ENCODE measurements at regions not wholly inside any gene's neighbourhood (a gene's known extent, or its start where the extent isn't known, plus 50 kb on each side); places are given as distances from the start of the nearest gene placed in this dataset.

DNA sequence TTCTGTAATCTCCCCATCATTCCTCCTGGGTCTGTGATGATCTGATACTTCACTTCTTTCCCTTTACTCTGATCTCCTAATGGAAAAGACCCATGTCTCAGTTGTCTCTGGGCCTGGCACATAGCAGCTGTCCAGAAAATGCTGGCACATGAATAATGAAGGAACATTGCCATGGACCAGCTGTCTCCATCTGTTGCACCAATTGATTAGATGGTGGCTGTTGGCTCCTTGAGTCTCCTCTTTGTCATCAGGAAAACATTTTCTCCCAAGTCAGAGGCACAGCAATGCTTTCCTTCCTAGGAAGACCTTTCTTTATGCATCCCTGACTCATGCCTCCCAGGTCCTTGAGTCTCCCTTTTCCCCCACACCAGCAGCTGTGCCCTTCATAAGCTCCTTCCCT is 286.2 kb upstream of the CXCR4 start:
- Histone ChIP-seq H3K9me3 (ENCODE audit: low read length) (no peaks in the 10 kb centered on the region), H3F3A (ENCODE audit: insufficient read depth, low read length) (no peaks in the 10 kb centered on the region), H3K27me3 (ENCODE audit: insufficient read depth, low read length) (0 out of 2 replicates have a peak, but pooled peaks cover 11% of the 10 kb centered on the region), H3K79me2 (ENCODE audit: insufficient read depth, low read length) (no peaks in the 10 kb centered on the region), H3K36me3 (ENCODE audit: insufficient read depth, low read length) (no peaks in the 10 kb centered on the region), H3K9me2 (ENCODE audit: low read depth, low read length) (no peaks in the 10 kb centered on the region), H4K20me1 (ENCODE audit: insufficient read depth, low read length) (no peaks in the 10 kb centered on the region), H3K27ac (ENCODE audit: low read depth, low read length, poor library complexity, severe bottlenecking) (no peak overlapping the region), H3K4me3 (ENCODE audit: low read depth, low read length, poor library complexity, severe bottlenecking) (no peak overlapping the region), H2AFZ (ENCODE audit: low read length) (no peak overlapping the region), H3K4me2 (ENCODE audit: low read length) (no peak overlapping the region), H3K9ac (ENCODE audit: low read length) (no peak overlapping the region), H3K4me1 (ENCODE audit: insufficient read depth, low read length, severe bottlenecking) (no peaks in the 10 kb centered on the region)
- TF ChIP-seq EZH2 (IDR thresholded peaks at IDR 0.05; ENCODE audit: borderline replicate concordance, low read length): no peak
- TF ChIP-seq, protein P1, sequence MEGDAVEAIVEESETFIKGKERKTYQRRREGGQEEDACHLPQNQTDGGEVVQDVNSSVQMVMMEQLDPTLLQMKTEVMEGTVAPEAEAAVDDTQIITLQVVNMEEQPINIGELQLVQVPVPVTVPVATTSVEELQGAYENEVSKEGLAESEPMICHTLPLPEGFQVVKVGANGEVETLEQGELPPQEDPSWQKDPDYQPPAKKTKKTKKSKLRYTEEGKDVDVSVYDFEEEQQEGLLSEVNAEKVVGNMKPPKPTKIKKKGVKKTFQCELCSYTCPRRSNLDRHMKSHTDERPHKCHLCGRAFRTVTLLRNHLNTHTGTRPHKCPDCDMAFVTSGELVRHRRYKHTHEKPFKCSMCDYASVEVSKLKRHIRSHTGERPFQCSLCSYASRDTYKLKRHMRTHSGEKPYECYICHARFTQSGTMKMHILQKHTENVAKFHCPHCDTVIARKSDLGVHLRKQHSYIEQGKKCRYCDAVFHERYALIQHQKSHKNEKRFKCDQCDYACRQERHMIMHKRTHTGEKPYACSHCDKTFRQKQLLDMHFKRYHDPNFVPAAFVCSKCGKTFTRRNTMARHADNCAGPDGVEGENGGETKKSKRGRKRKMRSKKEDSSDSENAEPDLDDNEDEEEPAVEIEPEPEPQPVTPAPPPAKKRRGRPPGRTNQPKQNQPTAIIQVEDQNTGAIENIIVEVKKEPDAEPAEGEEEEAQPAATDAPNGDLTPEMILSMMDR (IDR thresholded peaks at IDR 0.05; ENCODE audit: low read length): no peak

GRCh38 chr2:136402281-136402680 is 284.3 kb upstream of the CXCR4 start:
- no peak overlapping the region for H3K27ac ChIP-seq (ENCODE audit: low read depth, low read length, poor library complexity, severe bottlenecking)
- H3K27me3 ChIP-seq (ENCODE audit: insufficient read depth, low read length): 0 out of 2 replicates have a peak, but pooled peaks cover 9% of the 10 kb centered on the region
- no peak overlapping the region for H3K4me2 ChIP-seq (ENCODE audit: low read length)
- no peaks in the 10 kb centered on the region for H3F3A ChIP-seq (ENCODE audit: insufficient read depth, low read length)
- H4K20me1 ChIP-seq (ENCODE audit: insufficient read depth, low read length): no peaks in the 10 kb centered on the region
- TF ChIP-seq, protein P1 (IDR thresholded peaks at IDR 0.05; ENCODE audit: low read length): no peak
- no peak for TF ChIP-seq EZH2 (IDR thresholded peaks at IDR 0.05; ENCODE audit: borderline replicate concordance, low read length)
- no peak overlapping the region for H3K4me3 ChIP-seq (ENCODE audit: low read depth, low read length, poor library complexity, severe bottlenecking)
- no peak overlapping the region for H2AFZ ChIP-seq (ENCODE audit: low read length)
- no peaks in the 10 kb centered on the region for H3K4me1 ChIP-seq (ENCODE audit: insufficient read depth, low read length, severe bottlenecking)
- no peaks in the 10 kb centered on the region for H3K79me2 ChIP-seq (ENCODE audit: insufficient read depth, low read length)
- no peaks in the 10 kb centered on the region for H3K36me3 ChIP-seq (ENCODE audit: insufficient read depth, low read length)
- no peak overlapping the region for H3K9ac ChIP-seq (ENCODE audit: low read length)
- H3K9me2 ChIP-seq (ENCODE audit: low read depth, low read length): no peaks in the 10 kb centered on the region
- no peaks in the 10 kb centered on the region for H3K9me3 ChIP-seq (ENCODE audit: low read length)

DNA sequence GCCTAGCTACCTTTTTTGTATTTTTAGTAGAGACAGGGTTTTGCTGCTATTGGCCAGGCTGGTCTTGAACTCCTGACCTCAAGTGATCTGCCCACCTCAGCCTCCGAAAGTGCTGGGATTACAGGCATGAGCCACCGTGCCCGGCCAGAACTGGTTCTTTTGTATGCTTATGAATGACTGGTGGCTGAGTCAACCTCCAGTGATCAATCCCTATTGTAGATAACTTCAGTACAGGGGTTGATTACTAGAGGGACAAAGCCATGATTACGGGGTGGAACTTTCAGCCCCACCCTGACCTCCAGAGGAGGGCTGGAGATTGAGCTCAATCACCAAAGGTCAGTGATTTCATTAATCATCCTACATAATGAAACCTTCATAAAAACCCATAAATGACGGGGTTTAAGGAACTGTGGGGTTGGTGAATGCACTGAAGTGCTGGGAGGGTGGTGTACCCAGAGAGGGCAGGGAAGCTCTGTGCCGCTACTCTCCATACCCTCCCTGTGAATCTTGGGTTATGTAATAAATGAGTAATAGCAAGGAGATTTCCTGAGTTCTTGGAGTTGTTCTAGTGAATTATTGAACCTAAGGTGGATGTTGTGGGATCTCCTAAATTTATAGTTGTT is 281.8 kb upstream of the CXCR4 start:
- H3K4me2 ChIP-seq (ENCODE audit: low read length): no peak overlapping the region

More for the DNA sequence above, 281.8 kb upstream of the CXCR4 start:
- Histone ChIP-seq H3K36me3 (ENCODE audit: insufficient read depth, low read length) (no peaks in the 10 kb centered on the region), H3K9me3 (ENCODE audit: low read length) (no peaks in the 10 kb centered on the region), H3K4me3 (ENCODE audit: low read depth, low read length, poor library complexity, severe bottlenecking) (no peak overlapping the region), H3K9ac (ENCODE audit: low read length) (no peak overlapping the region), H3F3A (ENCODE audit: insufficient read depth, low read length) (no peaks in the 10 kb centered on the region), H4K20me1 (ENCODE audit: insufficient read depth, low read length) (no peaks in the 10 kb centered on the region), H3K27ac (ENCODE audit: low read depth, low read length, poor library complexity, severe bottlenecking) (no peak overlapping the region), H2AFZ (ENCODE audit: low read length) (no peak overlapping the region), H3K9me2 (ENCODE audit: low read depth, low read length) (no peaks in the 10 kb centered on the region), H3K79me2 (ENCODE audit: insufficient read depth, low read length) (no peaks in the 10 kb centered on the region), H3K27me3 (ENCODE audit: insufficient read depth, low read length) (no peaks in the 10 kb centered on the region), H3K4me1 (ENCODE audit: insufficient read depth, low read length, severe bottlenecking) (peaks cover 6% of the 10 kb centered on the region)
- no peak for TF ChIP-seq EZH2 (IDR thresholded peaks at IDR 0.05; ENCODE audit: borderline replicate concordance, low read length)
- TF ChIP-seq, protein P1 (IDR thresholded peaks at IDR 0.05; ENCODE audit: low read length): no peak
